ENCODE measurements at regions not wholly inside any gene's neighbourhood (a gene's known extent, or its start where the extent isn't known, plus 50 kb on each side); places are given as distances from the start of the nearest gene placed in this dataset.

GRCh38 chr5:161112371-161112770, 260.4 kb upstream of the ATP10B start:
- H3K4me1 ChIP-seq (ENCODE audit: control insufficient read depth in 1 of 2, insufficient read depth in 2 of 2, low read depth in 1 of 2, low read length in 1 of 2): no peaks in the 10 kb centered on the region
- no peaks in the 10 kb centered on the region for H3K9me2 ChIP-seq
- 3% methylated on average over 1 of the region's 1 CpG for WGBS (ENCODE audit: low lambda C conversion rate)
- no peak overlapping the region for H3K4me2 ChIP-seq
- ChIA-PET POLR2A (no interaction called here), CTCF (no interaction called here)
- no peaks in the 10 kb centered on the region for H3K36me3 ChIP-seq (replicated peaks in 1 of 2; ENCODE audit: control insufficient read depth in 1 of 2, insufficient read depth in 2 of 2, low read length in 1 of 2)
- H3K4me3 ChIP-seq (ENCODE audit: low read depth in 2 of 2, low read length in 1 of 2): no peak overlapping the region
- DNase-seq: no peak
- no peak overlapping the region for H3K27ac ChIP-seq (ENCODE audit: low read depth in 2 of 2, low read length in 1 of 2)
- H3K27me3 ChIP-seq (ENCODE audit: insufficient read depth): no peaks in the 10 kb centered on the region
- H3K79me2 ChIP-seq (ENCODE audit: insufficient read depth): no peaks in the 10 kb centered on the region
- no peak overlapping the region for H2AFZ ChIP-seq (ENCODE audit: low read depth)
- no peaks in the 10 kb centered on the region for H4K20me1 ChIP-seq (ENCODE audit: insufficient read depth)
- H3F3A ChIP-seq (replicated peaks; ENCODE audit: insufficient read depth): no peaks in the 10 kb centered on the region
- H3K9me3 ChIP-seq: no peaks in the 10 kb centered on the region
- TF ChIP-seq ELF1 (IDR thresholded peaks at IDR 0.05) (no peak), IRF3 (IDR thresholded peaks at IDR 0.05; ENCODE audit: low read depth, low read length) (no peak), GABPA (IDR thresholded peaks at IDR 0.05; ENCODE audit: low read depth) (no peak), EZH2phosphoT487 (IDR thresholded peaks at IDR 0.05; ENCODE audit: borderline replicate concordance, low read depth) (no peak), FOXJ3 (CRISPR knock-in tag; IDR thresholded peaks at IDR 0.05) (no peak), MAX (IDR thresholded peaks at IDR 0.05; ENCODE audit: low read depth) (no peak), RFX5 (IDR thresholded peaks at IDR 0.05; ENCODE audit: low read length) (no peak), TCF12 (IDR thresholded peaks at IDR 0.05) (no peak), JUND (IDR thresholded peaks at IDR 0.05) (no peak), MXI1 (IDR thresholded peaks at IDR 0.05; ENCODE audit: low read depth, low read length) (no peak), FOSL2 (IDR thresholded peaks at IDR 0.05; ENCODE audit: borderline replicate concordance, low read depth) (no peak), SMC3 (IDR thresholded peaks at IDR 0.05; ENCODE audit: low read depth, low read length) (no peak), CHD2 (IDR thresholded peaks at IDR 0.05; ENCODE audit: low read length, partially characterized antibody) (no peak), YY1 (IDR thresholded peaks at IDR 0.05; ENCODE audit: low read depth) (no peak), NRF1 (IDR thresholded peaks at IDR 0.05; ENCODE audit: low read depth, low read length) (no peak)
- TF ChIP-seq, protein P1, sequence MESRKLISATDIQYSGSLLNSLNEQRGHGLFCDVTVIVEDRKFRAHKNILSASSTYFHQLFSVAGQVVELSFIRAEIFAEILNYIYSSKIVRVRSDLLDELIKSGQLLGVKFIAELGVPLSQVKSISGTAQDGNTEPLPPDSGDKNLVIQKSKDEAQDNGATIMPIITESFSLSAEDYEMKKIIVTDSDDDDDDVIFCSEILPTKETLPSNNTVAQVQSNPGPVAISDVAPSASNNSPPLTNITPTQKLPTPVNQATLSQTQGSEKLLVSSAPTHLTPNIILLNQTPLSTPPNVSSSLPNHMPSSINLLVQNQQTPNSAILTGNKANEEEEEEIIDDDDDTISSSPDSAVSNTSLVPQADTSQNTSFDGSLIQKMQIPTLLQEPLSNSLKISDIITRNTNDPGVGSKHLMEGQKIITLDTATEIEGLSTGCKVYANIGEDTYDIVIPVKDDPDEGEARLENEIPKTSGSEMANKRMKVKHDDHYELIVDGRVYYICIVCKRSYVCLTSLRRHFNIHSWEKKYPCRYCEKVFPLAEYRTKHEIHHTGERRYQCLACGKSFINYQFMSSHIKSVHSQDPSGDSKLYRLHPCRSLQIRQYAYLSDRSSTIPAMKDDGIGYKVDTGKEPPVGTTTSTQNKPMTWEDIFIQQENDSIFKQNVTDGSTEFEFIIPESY (IDR thresholded peaks at IDR 0.05; ENCODE audit: borderline replicate concordance, low read depth): no peak
- TF ChIP-seq, protein P2, sequence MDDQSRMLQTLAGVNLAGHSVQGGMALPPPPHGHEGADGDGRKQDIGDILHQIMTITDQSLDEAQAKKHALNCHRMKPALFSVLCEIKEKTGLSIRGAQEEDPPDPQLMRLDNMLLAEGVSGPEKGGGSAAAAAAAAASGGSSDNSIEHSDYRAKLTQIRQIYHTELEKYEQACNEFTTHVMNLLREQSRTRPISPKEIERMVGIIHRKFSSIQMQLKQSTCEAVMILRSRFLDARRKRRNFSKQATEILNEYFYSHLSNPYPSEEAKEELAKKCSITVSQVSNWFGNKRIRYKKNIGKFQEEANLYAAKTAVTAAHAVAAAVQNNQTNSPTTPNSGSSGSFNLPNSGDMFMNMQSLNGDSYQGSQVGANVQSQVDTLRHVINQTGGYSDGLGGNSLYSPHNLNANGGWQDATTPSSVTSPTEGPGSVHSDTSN (IDR thresholded peaks at IDR 0.05): no peak
- TF ChIP-seq, protein P3, sequence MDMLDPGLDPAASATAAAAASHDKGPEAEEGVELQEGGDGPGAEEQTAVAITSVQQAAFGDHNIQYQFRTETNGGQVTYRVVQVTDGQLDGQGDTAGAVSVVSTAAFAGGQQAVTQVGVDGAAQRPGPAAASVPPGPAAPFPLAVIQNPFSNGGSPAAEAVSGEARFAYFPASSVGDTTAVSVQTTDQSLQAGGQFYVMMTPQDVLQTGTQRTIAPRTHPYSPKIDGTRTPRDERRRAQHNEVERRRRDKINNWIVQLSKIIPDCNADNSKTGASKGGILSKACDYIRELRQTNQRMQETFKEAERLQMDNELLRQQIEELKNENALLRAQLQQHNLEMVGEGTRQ (IDR thresholded peaks at IDR 0.05; ENCODE audit: borderline replicate concordance, low read depth, low read length): no peak
- TF ChIP-seq, protein P4, sequence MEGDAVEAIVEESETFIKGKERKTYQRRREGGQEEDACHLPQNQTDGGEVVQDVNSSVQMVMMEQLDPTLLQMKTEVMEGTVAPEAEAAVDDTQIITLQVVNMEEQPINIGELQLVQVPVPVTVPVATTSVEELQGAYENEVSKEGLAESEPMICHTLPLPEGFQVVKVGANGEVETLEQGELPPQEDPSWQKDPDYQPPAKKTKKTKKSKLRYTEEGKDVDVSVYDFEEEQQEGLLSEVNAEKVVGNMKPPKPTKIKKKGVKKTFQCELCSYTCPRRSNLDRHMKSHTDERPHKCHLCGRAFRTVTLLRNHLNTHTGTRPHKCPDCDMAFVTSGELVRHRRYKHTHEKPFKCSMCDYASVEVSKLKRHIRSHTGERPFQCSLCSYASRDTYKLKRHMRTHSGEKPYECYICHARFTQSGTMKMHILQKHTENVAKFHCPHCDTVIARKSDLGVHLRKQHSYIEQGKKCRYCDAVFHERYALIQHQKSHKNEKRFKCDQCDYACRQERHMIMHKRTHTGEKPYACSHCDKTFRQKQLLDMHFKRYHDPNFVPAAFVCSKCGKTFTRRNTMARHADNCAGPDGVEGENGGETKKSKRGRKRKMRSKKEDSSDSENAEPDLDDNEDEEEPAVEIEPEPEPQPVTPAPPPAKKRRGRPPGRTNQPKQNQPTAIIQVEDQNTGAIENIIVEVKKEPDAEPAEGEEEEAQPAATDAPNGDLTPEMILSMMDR (IDR thresholded peaks at IDR 0.05): no peak
- H3K9ac ChIP-seq: no peak overlapping the region

All from SK-N-SH (cell line).